ENCODE measurements at regions not wholly inside any gene's neighbourhood (a gene's known extent, or its start where the extent isn't known, plus 50 kb on each side); places are given as distances from the start of the nearest gene placed in this dataset.
A peak's percentile ranks its signal among the peaks of the same experiment; 100 is the strongest.

DNA sequence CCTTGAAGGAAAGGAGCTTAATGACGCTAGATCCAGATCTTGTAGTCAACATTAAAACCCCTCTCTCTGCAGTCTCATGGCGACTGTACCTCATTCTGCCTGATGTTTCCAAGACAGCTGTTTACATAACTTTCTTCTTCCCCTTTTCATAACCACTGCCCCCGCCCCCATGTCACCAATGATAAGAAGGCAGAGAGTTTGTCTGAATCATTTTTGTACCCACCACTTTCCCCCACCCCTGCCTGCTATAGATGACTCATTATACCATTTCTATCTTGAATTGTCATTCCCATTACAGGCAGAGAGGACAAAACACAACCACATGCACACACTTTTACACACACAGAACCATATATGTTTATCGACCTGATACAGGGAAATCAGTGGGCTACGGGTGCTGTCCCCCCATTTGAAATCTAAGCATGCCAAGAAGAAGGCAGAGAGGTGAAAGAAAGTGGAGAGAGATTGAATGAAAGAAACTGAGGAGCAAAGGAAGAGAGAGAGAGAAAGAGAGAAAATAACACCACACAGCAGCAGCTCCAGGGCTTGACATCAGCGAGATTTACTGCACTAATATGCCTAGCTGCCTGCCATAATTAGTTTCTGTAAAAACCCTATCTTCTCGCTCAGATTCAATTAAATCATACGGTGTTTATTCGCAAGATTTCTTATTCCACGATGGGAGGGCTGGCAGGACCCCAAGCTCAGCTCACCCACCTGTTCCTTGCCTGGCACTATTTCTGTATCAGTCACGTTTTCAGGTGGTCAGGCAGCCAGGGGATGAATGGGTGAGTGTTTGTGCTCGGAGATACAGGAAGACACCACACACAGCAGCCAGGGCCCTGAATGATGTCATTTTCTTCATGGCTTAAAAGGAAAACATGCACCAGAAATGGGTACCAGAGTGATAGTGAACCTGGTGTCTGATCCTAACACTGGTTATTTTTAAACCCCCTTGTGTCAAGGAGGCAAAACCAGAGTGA, 114.3 kb upstream of the SERP2 start (continued):
- peak; percentile 80 for TF ChIP-seq NFIC (IDR thresholded peaks at IDR 0.05; ENCODE audit: low read depth, low read length)
- no peak for TF ChIP-seq ZNF217 (IDR thresholded peaks at IDR 0.05)
- no peak for TF ChIP-seq RAD21 (IDR thresholded peaks at IDR 0.05; ENCODE audit: insufficient read depth, low read depth, low read length)
- no peak for TF ChIP-seq USF1 (IDR thresholded peaks at IDR 0.05; ENCODE audit: borderline replicate concordance, extremely low read length, insufficient read depth, low read depth, low read length)
- 0 out of 2 replicates have a peak, but pooled peaks have one; percentile 40 for TF ChIP-seq TCF3 (IDR thresholded peaks at IDR 0.05; ENCODE audit: borderline replicate concordance, insufficient read depth, low read depth, low read length)

DNA sequence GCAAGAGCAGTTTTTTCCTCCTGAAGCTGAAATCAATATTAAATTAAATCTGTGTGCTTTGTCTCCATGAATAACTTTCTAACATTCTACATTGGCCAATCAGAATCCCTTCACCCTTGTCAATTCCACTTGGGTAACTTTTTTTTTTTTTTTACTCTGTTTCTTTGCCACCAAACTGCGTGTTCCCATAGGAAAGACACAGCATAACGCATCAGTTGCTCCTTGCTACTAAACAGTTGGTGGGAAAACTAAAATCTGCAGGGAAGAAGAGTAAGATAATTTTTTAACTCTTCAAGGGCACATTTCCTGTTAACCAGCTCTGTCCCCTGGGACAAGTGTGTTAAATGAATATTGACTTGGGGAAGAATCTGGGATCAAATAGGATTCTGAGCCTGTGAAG, 113.3 kb upstream of the SERP2 start:
- H3K27me3 ChIP-seq (replicated peaks in 1 of 2; ENCODE audit: control insufficient read depth in 2 of 2, insufficient read depth in 2 of 2, low read length in 1 of 2) = no peaks in the 10 kb centered on the region
- peaks cover 10% of the 10 kb centered on the region for H3K4me1 ChIP-seq (ENCODE audit: control insufficient read depth, insufficient read depth, low read length)
- ATAC-seq (no peak), FAIRE-seq (no peak), DNase-seq (ENCODE audit: low read depth, low spot score) (no peak)
- WGBS (ENCODE audit: insufficient coverage, insufficient replicate concordance, low lambda C conversion rate, missing lambda C conversion rate) = 94% methylated on average over 2 of the region's 2 CpGs
- ChIA-PET POLR2A (no interaction called here), SMC1A (ENCODE audit: uncharacterized antibody, unreplicated experiment) (no interaction called here), CTCF (no interaction called here), RAD21 (ENCODE audit: unreplicated experiment) (interaction anchor here (0.6 kb wide), 1 partner anchor 15 kb away, joined by 3 read pairs; no protein-coding TSS in a partner anchor)
- intact Hi-C loops (cut with micrococcal nuclease; ENCODE audit: unreplicated experiment) = no loop called here
- no peak overlapping the region for H3K9ac ChIP-seq (ENCODE audit: control insufficient read depth, insufficient read depth, low read length)
- no peak overlapping the region for H2AFZ ChIP-seq (ENCODE audit: control insufficient read depth, low read depth, low read length)
- H3K79me2 ChIP-seq (ENCODE audit: control insufficient read depth, insufficient read depth, low read length) = no peaks in the 10 kb centered on the region
- no TSS peak for BruUV-seq (replicated peaks)
- in situ Hi-C loops (cut with MboI) = no loop called here
- no peaks in the 10 kb centered on the region for H3K36me3 ChIP-seq (ENCODE audit: control insufficient read depth in 2 of 2, insufficient read depth in 2 of 2, low read length in 1 of 2)
- H3K27ac ChIP-seq (ENCODE audit: control insufficient read depth, insufficient read depth) = no peak overlapping the region
- no peak overlapping the region for H3K4me2 ChIP-seq (ENCODE audit: control insufficient read depth, insufficient read depth)
- no peak overlapping the region for H3K4me3 ChIP-seq
- H4K20me1 ChIP-seq (ENCODE audit: control insufficient read depth, insufficient read depth) = no peaks in the 10 kb centered on the region
- H3K9me3 ChIP-seq (replicated peaks; ENCODE audit: control insufficient read depth, insufficient read depth, low read length) = no peaks in the 10 kb centered on the region
- TF ChIP-seq ZBED1 (IDR thresholded peaks at IDR 0.05; ENCODE audit: borderline replicate concordance) (no peak), FOS (IDR thresholded peaks at IDR 0.05; ENCODE audit: borderline replicate concordance, extremely low read depth, insufficient read length) (no peak), SIX5 (IDR thresholded peaks at IDR 0.05; ENCODE audit: low read depth, low read length, severe bottlenecking) (no peak), CEBPZ (IDR thresholded peaks at IDR 0.05; ENCODE audit: low read depth, low read length) (no peak), E4F1 (IDR thresholded peaks at IDR 0.05; ENCODE audit: borderline replicate concordance, partially characterized antibody) (no peak), CHD4 (IDR thresholded peaks at IDR 0.05) (no peak), TCF12 (IDR thresholded peaks at IDR 0.05; ENCODE audit: low read depth, low read length) (no peak), ATF7 (IDR thresholded peaks at IDR 0.05; ENCODE audit: low read depth) (no peak), NBN (IDR thresholded peaks at IDR 0.05) (no peak), TCF3 (IDR thresholded peaks at IDR 0.05; ENCODE audit: borderline replicate concordance, insufficient read depth, low read depth, low read length) (no peak), SMAD1 (IDR thresholded peaks at IDR 0.05; ENCODE audit: low read depth, partially characterized antibody) (no peak), ESRRA (IDR thresholded peaks at IDR 0.05; ENCODE audit: low read length) (no peak), ZNF217 (IDR thresholded peaks at IDR 0.05) (no peak)

Data from GM12878 (cell line).